ENCODE measurements at regions not wholly inside any gene's neighbourhood (a gene's known extent, or its start where the extent isn't known, plus 50 kb on each side); places are given as distances from the start of the nearest gene placed in this dataset.

- TF ChIP-seq CREB5 (CRISPR knock-in tag; IDR thresholded peaks at IDR 0.05; ENCODE audit: low read depth), result no peak
- TF ChIP-seq RARB (CRISPR knock-in tag; IDR thresholded peaks at IDR 0.05), result no peak
- TF ChIP-seq GLIS3 (CRISPR knock-in tag; IDR thresholded peaks at IDR 0.05), result no peak
- no peak for TF ChIP-seq ISL1 (CRISPR knock-in tag; IDR thresholded peaks at IDR 0.05)
- TF ChIP-seq CSDC2 (CRISPR knock-in tag; IDR thresholded peaks at IDR 0.05), result no peak
- no peak for TF ChIP-seq ESRRG (CRISPR knock-in tag; IDR thresholded peaks at IDR 0.05)
- TF ChIP-seq TCF4 (CRISPR knock-in tag; IDR thresholded peaks at IDR 0.05; ENCODE audit: borderline replicate concordance), result no peak
- no peak for TF ChIP-seq SNAI2 (CRISPR knock-in tag; IDR thresholded peaks at IDR 0.05)
- TF ChIP-seq ZFP30 (CRISPR knock-in tag; IDR thresholded peaks at IDR 0.05), result no peak
- ATAC-seq, result no peak
Observed at GRCh38 chr2:150858382-150858781, 370.9 kb upstream of the RND3 start.

GRCh38 chr2:150856596-150857281 lies 369.3 kb upstream of the RND3 start:
- TF ChIP-seq ZNF8 (CRISPR knock-in tag; IDR thresholded peaks at IDR 0.05) (no peak), BACH2 (CRISPR knock-in tag; IDR thresholded peaks at IDR 0.05; ENCODE audit: borderline replicate concordance) (no peak), ZC3H10 (CRISPR knock-in tag; IDR thresholded peaks at IDR 0.05) (no peak)
- ATAC-seq, result no peak

GRCh38 chr2:150853263-150853662 lies 365.8 kb upstream of the RND3 start:
- TF ChIP-seq POU6F1 (CRISPR knock-in tag; IDR thresholded peaks at IDR 0.05; ENCODE audit: borderline replicate concordance, low read depth) (no peak), PATZ1 (CRISPR knock-in tag; IDR thresholded peaks at IDR 0.05; ENCODE audit: borderline replicate concordance) (no peak), SNAI2 (CRISPR knock-in tag; IDR thresholded peaks at IDR 0.05) (no peak), ISL1 (CRISPR knock-in tag; IDR thresholded peaks at IDR 0.05) (no peak), GLIS3 (CRISPR knock-in tag; IDR thresholded peaks at IDR 0.05) (no peak), ZNF8 (CRISPR knock-in tag; IDR thresholded peaks at IDR 0.05) (no peak), ZNF70 (CRISPR knock-in tag; IDR thresholded peaks at IDR 0.05) (no peak), CSDC2 (CRISPR knock-in tag; IDR thresholded peaks at IDR 0.05) (no peak), OSR1 (CRISPR knock-in tag; IDR thresholded peaks at IDR 0.05) (no peak), RARB (CRISPR knock-in tag; IDR thresholded peaks at IDR 0.05) (no peak)
- ATAC-seq, result no peak

GRCh38 chr2:150850641-150851040 lies 363.2 kb upstream of the RND3 start:
- ATAC-seq, result no peak
- TF ChIP-seq ZNF8 (CRISPR knock-in tag; IDR thresholded peaks at IDR 0.05) (no peak), TSHZ2 (CRISPR knock-in tag; IDR thresholded peaks at IDR 0.05) (no peak)

- no peak for ATAC-seq
- TF ChIP-seq ZNF8 (CRISPR knock-in tag; IDR thresholded peaks at IDR 0.05), result no peak
- no peak for TF ChIP-seq SNAI2 (CRISPR knock-in tag; IDR thresholded peaks at IDR 0.05)
- TF ChIP-seq TCF4 (CRISPR knock-in tag; IDR thresholded peaks at IDR 0.05; ENCODE audit: borderline replicate concordance), result no peak
Observed at GRCh38 chr2:150847578-150847977, 360.1 kb upstream of the RND3 start.
